T-cell (primary cell): ENCODE measurements at regions not wholly inside any gene's neighbourhood (a gene's known extent, or its start where the extent isn't known, plus 50 kb on each side); places are given as distances from the start of the nearest gene placed in this dataset.
"Not testable (repeated sequence)": the region's sequence is repeated elsewhere in the genome, so short reads cannot be mapped to it uniquely, and the experiment has no call there.

Experiments used
- ATAC-seq, 4 experiments: fragments of 200-7000 bp in 3 of 4; fragments of 150-1000 bp in 1 of 4; cut with Tn5 transposase; replicated peaks in 1 of 4; 1 replicate in 3 of 4; 2 replicates in 1 of 4; pipeline ENCODE4 v1.10.0; 2021; ENCODE audit warnings: moderate library complexity in 3 of 4, mild to moderate bottlenecking in 2 of 4, moderate number of reproducible peaks in 1 of 4
- CTCF ChIA-PET, 2 donors: fragments of 300-600 bp; sonication (Branson Sonifier 250); formaldehyde crosslinking; loops; one replicate each; lab custom pipeline; 2022; ENCODE audit warnings: antibody characterized with exemption in 2 of 2; lab: Charles Lee
- POLR2A ChIA-PET, 2 donors: fragments of 300-600 bp; sonication (Branson Sonifier 250); formaldehyde crosslinking; loops; one replicate each; lab custom pipeline; 2022; ENCODE audit warnings: antibody characterized with exemption in 2 of 2; lab: Charles Lee
- DNase-seq, 35 experiments: peaks; one replicate each; pipeline versions ENCODE4 v3.0.0 to v3.0.0-alpha.2; 2013 to 2023
- H3K27ac ChIP-seq: one replicate; pipeline ENCODE4 v1.5.1; 2013; ENCODE audit warnings: low read length
- H3K27me3 ChIP-seq, 2 experiments: replicated peaks in 1 of 2; 1 replicate in 1 of 2; 2 replicates in 1 of 2; pipeline versions ENCODE4 v1.6.1 to v1.7.0; 2013; ENCODE audit warnings: low read length in 1 of 2, mixed read lengths in 1 of 2; ENCODE audit not compliant: control insufficient read depth in 2 of 2, insufficient read depth in 2 of 2; ENCODE audit errors: extremely low read depth in 1 of 2
- H3K36me3 ChIP-seq, 2 donors: 1 replicate in 1 of 2; 2 replicates in 1 of 2; pipeline versions ENCODE4 v1.6.1 to v1.7.0; 2013; ENCODE audit warnings: low read length in 1 of 2; ENCODE audit not compliant: control insufficient read depth in 2 of 2, insufficient read depth in 1 of 2; ENCODE audit errors: extremely low read depth in 1 of 2
- H3K4me1 ChIP-seq, 2 experiments: 1 replicate in 1 of 2; 2 replicates in 1 of 2; pipeline versions ENCODE4 v1.6.1 to v1.7.0; 2013; ENCODE audit warnings: low read length in 2 of 2, mixed read lengths in 1 of 2; ENCODE audit not compliant: insufficient read depth in 2 of 2, control insufficient read depth in 1 of 2; ENCODE audit errors: extremely low read depth in 1 of 2
- H3K4me3 ChIP-seq, 2 donors: 1 replicate in 1 of 2; 2 replicates in 1 of 2; pipeline versions ENCODE4 v1.5.1 to v1.7.0; 2013; ENCODE audit warnings: mild to moderate bottlenecking in 2 of 2, low read length in 1 of 2, moderate library complexity in 1 of 2; ENCODE audit not compliant: control insufficient read depth in 1 of 2; ENCODE audit errors: extremely low read depth in 1 of 2
- H3K9me3 ChIP-seq: 2 replicates; pipeline ENCODE4 v1.7.0; 2013
- H3K27ac Mint-ChIP-seq, 2 donors: one replicate each; pipeline ENCODE4 v1.8.0; 2020 to 2021; ENCODE audit warnings: mild to moderate bottlenecking in 2 of 2, mixed read lengths in 2 of 2
- H3K27me3 Mint-ChIP-seq, 2 donors: one replicate each; pipeline ENCODE4 v1.8.0; 2021 to 2022; ENCODE audit warnings: mixed read lengths in 2 of 2
- H3K36me3 Mint-ChIP-seq: one replicate; pipeline ENCODE4 v1.8.0; 2021; ENCODE audit warnings: mixed read lengths
- H3K4me1 Mint-ChIP-seq, 3 donors: one replicate each; pipeline ENCODE4 v1.8.0; 2020 to 2022; ENCODE audit warnings: mixed read lengths in 3 of 3, mild to moderate bottlenecking in 1 of 3
- H3K4me3 Mint-ChIP-seq, 3 donors: one replicate each; pipeline ENCODE4 v1.8.0; 2020 to 2022; ENCODE audit warnings: mild to moderate bottlenecking in 3 of 3, mixed read lengths in 3 of 3, moderate library complexity in 3 of 3
- H3K9me3 Mint-ChIP-seq, 3 donors: one replicate each; pipeline ENCODE4 v1.8.0; 2020 to 2022; ENCODE audit warnings: mixed read lengths in 3 of 3
- WGBS: methylation state at CpG from one replicate; pipeline ENCODE4 v1.1.5; 2013; ENCODE audit warnings: missing lambda C conversion rate; ENCODE audit not compliant: insufficient coverage; 5-methylcytosine and 5-hydroxymethylcytosine counted together

GRCh38 chr7:7014827-7015595 is 167.3 kb upstream of the C1GALT1 start:
- Histone ChIP-seq H3K4me1 (no peaks in the 10 kb centered on the region), H3K4me3 (no peak overlapping the region), H3K9me3 (no peaks in the 10 kb centered on the region), H3K27ac (no peak overlapping the region), H3K27me3 (peaks cover 0 to 24% of the 10 kb centered on the region in 2 experiments), H3K36me3 (no peaks in the 10 kb centered on the region)
- CTCF ChIA-PET, result no interaction called here
- H3K4me1 Mint-ChIP-seq, result no peaks in the 10 kb centered on the region
- DNase-seq (no peak), ATAC-seq (no peak)
- no peak overlapping the region for H3K4me3 Mint-ChIP-seq
- POLR2A ChIA-PET, result no interaction called here
- peaks cover 0 to 5% (median 0%) of the 10 kb centered on the region in 3 donors for H3K9me3 Mint-ChIP-seq
- H3K36me3 Mint-ChIP-seq, result no peaks in the 10 kb centered on the region
- H3K27ac Mint-ChIP-seq, result peak overlapping the region in 1 of 2 donors; percentile 10
- 100% methylated on average over 3 of the region's 6 CpGs for WGBS
- H3K27me3 Mint-ChIP-seq, result peaks cover 34 to 39% of the 10 kb centered on the region in 2 donors

- CTCF ChIA-PET, result no interaction called here
- no peaks in the 10 kb centered on the region for H3K4me1 Mint-ChIP-seq
- no peak for ATAC-seq
Measured at GRCh38 chr7:7017707-7018280, 164.6 kb upstream of the C1GALT1 start.

DNA sequence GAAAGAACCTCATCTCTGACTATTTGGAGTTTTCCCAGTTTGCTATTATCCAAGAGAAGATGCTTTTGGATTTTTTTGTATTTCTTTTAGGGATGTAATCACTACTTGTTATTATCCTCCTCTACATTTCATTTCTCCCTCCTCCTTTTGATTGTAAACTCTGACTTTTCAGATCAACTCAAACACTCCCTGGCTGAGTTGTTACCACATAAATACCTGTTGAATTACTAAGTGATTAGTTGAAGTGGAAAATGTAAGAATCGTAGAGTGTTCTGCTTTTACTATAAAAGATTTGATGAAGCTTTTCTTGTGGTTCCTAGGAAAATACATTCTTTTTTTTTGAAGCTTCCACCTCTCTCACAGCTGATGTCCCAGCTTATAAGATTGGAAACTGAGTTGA is 164.1 kb upstream of the C1GALT1 start:
- POLR2A ChIA-PET, result no interaction called here
- WGBS, result no CpG with 5 or more reads among the region's 1 CpG
- no peak for ATAC-seq
- Histone ChIP-seq H3K27ac (no peak overlapping the region), H3K27me3 (peaks cover 0 to 8% of the 10 kb centered on the region in 2 experiments), H3K36me3 (no peaks in the 10 kb centered on the region), H3K9me3 (no peaks in the 10 kb centered on the region), H3K4me1 (no peaks in the 10 kb centered on the region), H3K4me3 (no peak overlapping the region)
- CTCF ChIA-PET, result no interaction called here
- Mint-ChIP-seq H3K27me3 (peaks cover 12 to 18% of the 10 kb centered on the region in 2 donors), H3K27ac (no peak overlapping the region), H3K9me3 (no peaks in the 10 kb centered on the region), H3K4me1 (no peaks in the 10 kb centered on the region), H3K4me3 (no peak overlapping the region), H3K36me3 (no peaks in the 10 kb centered on the region)
- no peak for DNase-seq

More at GRCh38 chr7:7017707-7018280, 164.6 kb upstream of the C1GALT1 start:
- POLR2A ChIA-PET, result no interaction called here
- H3K27ac Mint-ChIP-seq, result no peak overlapping the region
- no CpG with 5 or more reads among the region's 4 CpGs for WGBS
- no peaks in the 10 kb centered on the region for H3K9me3 Mint-ChIP-seq
- no peaks in the 10 kb centered on the region for H3K4me1 ChIP-seq
- H3K36me3 ChIP-seq, result no peaks in the 10 kb centered on the region
- no peak overlapping the region for H3K4me3 ChIP-seq
- H3K9me3 ChIP-seq, result no peaks in the 10 kb centered on the region
- peaks cover 17 to 22% of the 10 kb centered on the region in 2 donors for H3K27me3 Mint-ChIP-seq
- DNase-seq, result no peak
- H3K27ac ChIP-seq, result no peak overlapping the region
- H3K27me3 ChIP-seq, result peaks cover 0 to 12% of the 10 kb centered on the region in 2 experiments
- H3K36me3 Mint-ChIP-seq, result no peaks in the 10 kb centered on the region
- H3K4me3 Mint-ChIP-seq, result no peak overlapping the region

DNA sequence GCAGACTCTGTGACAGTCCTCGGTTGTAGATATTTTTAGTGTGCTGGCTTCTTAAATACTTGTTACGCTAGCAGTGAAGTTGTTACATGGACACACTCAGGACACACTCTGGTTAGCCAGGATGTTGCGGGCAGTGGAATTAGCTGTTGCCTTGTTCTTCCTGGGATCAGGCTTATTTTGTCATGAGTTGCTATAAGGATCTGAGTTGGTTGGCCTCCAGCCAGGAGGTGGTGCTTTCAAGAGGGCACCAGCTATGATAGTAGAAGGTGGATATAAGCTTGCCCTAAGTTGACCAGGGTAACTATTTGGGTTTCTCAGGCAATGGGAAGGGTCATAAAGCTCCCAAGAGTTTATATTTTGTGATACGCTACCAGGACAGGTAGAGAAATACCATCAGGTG is 150.1 kb upstream of the C1GALT1 start:
- Histone ChIP-seq H3K4me3 (no peak overlapping the region), H3K27ac (no peak overlapping the region), H3K36me3 (no peaks in the 10 kb centered on the region), H3K27me3 (peaks cover 0 to 17% of the 10 kb centered on the region in 2 experiments), H3K4me1 (no peaks in the 10 kb centered on the region), H3K9me3 (no peaks in the 10 kb centered on the region)
- Mint-ChIP-seq H3K27ac (no peak overlapping the region), H3K36me3 (no peaks in the 10 kb centered on the region), H3K4me1 (no peaks in the 10 kb centered on the region), H3K9me3 (no peaks in the 10 kb centered on the region), H3K27me3 (peaks cover 27 to 44% of the 10 kb centered on the region in 2 donors), H3K4me3 (no peak overlapping the region)
- DNase-seq (no peak), ATAC-seq (no peak)
- POLR2A ChIA-PET, result no interaction called here
- CTCF ChIA-PET, result no interaction called here
- WGBS, result 93% methylated on average over 4 of the region's 4 CpGs

DNA sequence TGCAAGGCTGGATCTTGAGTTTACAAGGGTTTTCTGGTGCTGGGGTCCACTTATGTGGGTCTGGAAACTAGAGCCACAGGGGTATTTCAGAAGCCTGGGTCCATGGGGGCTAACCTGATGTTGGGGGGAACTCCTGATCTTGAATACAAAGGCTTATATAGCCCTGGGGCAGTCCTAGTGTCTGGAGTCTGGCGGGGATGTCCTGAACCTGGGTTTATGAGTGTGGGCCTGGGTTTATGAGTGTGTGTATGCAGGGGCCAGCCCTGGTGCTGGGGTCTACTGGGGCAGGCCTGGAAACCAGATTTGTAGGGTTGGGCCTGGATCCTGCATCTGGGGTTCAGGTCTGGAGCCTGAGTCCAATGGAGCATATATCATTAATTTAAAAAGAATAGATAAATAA is 146.5 kb upstream of the C1GALT1 start:
- H3K27me3 ChIP-seq, result peaks cover 0 to 17% of the 10 kb centered on the region in 2 experiments
- ATAC-seq (no peak), DNase-seq (no peak)
- H3K9me3 ChIP-seq, result no peaks in the 10 kb centered on the region
- H3K4me1 ChIP-seq, result no peaks in the 10 kb centered on the region
- H3K9me3 Mint-ChIP-seq, result no peaks in the 10 kb centered on the region
- H3K4me3 Mint-ChIP-seq, result no peak overlapping the region
- no peaks in the 10 kb centered on the region for H3K36me3 ChIP-seq
- no peak overlapping the region for H3K27ac Mint-ChIP-seq
- ChIA-PET POLR2A (no interaction called here), CTCF (no interaction called here)
- no peak overlapping the region for H3K27ac ChIP-seq
- H3K36me3 Mint-ChIP-seq, result no peaks in the 10 kb centered on the region
- no peak overlapping the region for H3K4me3 ChIP-seq
- H3K27me3 Mint-ChIP-seq, result peaks cover 15 to 40% of the 10 kb centered on the region in 2 donors
- 56% methylated on average over 1 of the region's 1 CpG for WGBS
- no peaks in the 10 kb centered on the region for H3K4me1 Mint-ChIP-seq

DNA sequence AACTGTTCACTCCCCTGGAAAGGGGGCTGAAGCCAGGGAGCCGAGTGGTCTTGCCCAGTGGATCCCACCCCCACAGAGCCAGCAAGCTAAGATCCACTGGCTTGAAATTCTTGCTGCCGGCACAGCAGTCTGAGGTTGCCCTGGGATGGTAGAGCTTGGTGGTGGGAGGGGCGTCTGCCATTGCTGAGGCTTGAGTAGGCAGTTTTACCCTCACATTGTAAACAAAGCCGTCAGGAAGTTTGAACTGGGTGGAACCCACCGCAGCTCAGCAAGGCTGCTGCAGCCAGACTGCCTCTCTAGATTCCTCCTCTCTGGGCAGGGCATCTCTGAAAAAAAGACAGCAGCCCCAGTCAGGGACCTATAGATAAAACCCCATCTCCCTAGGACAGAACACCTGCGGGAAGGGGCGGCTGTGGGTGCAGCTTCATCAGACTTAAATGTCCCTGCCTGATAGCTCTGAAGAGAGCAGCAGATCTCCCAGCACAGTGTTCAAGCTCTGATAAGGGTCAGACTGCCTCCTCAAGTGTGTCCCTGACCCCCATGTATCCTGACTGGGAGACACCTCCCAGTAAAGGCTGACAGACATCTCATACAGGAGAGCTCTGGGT is 140.0 kb upstream of the C1GALT1 start:
- peaks cover 0 to 11% of the 10 kb centered on the region in 2 experiments for H3K4me1 ChIP-seq
- H3K9me3 Mint-ChIP-seq, H3K4me3 ChIP-seq, H3K27me3 ChIP-seq, H3K27ac ChIP-seq, H3K36me3 Mint-ChIP-seq, H3K36me3 ChIP-seq, POLR2A ChIA-PET, CTCF ChIA-PET, H3K27me3 Mint-ChIP-seq, H3K9me3 ChIP-seq: not testable (repeated sequence)
- peak overlapping the region; percentile 71 to 80 for H3K27ac Mint-ChIP-seq
- H3K4me1 Mint-ChIP-seq, result peaks cover 8 to 15% (median 10%) of the 10 kb centered on the region in 3 donors
- DNase-seq, result peak in 27 of 35 experiments; percentile 2 to 36 (median 11)
- peak; percentile 35 to 91 (median 68) for ATAC-seq
- 94% methylated on average over 2 of the region's 7 CpGs for WGBS
- H3K4me3 Mint-ChIP-seq, result peak overlapping the region in 1 of 3 donors; percentile 35
